ENCODE measurements at regions not wholly inside any gene's neighbourhood (a gene's known extent, or its start where the extent isn't known, plus 50 kb on each side); places are given as distances from the start of the nearest gene placed in this dataset.

DNA sequence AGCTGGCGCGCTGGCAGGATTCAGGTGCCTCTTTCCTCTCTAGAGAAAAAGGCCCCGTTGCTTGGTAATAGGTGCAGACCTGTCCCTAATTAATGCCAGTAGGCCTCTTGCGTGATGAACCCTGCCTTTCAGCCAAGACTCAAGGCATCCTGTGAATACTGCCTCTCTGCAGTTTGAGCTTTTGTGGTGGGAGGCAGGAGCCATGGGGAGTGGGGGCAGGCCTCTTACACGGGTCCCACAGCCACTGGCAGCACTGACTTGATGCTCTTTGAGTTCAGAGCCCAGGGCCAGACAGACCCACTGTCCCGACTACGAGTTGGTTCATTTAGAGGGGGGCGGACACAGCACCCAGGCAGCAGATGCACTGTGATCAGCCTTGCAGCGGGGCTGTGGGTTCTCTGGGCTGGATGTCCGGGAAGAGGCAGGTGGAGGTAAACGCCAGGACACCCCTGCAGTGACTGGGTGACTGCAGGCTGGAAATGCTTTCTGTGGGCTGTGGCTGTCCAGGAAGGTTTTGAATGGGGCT, 237.0 kb downstream of the SEC14L1 start:
- TF ChIP-seq, protein P1, sequence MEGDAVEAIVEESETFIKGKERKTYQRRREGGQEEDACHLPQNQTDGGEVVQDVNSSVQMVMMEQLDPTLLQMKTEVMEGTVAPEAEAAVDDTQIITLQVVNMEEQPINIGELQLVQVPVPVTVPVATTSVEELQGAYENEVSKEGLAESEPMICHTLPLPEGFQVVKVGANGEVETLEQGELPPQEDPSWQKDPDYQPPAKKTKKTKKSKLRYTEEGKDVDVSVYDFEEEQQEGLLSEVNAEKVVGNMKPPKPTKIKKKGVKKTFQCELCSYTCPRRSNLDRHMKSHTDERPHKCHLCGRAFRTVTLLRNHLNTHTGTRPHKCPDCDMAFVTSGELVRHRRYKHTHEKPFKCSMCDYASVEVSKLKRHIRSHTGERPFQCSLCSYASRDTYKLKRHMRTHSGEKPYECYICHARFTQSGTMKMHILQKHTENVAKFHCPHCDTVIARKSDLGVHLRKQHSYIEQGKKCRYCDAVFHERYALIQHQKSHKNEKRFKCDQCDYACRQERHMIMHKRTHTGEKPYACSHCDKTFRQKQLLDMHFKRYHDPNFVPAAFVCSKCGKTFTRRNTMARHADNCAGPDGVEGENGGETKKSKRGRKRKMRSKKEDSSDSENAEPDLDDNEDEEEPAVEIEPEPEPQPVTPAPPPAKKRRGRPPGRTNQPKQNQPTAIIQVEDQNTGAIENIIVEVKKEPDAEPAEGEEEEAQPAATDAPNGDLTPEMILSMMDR (IDR thresholded peaks at IDR 0.05; ENCODE audit: insufficient read depth, low read length, poor library complexity, severe bottlenecking): no peak
- no peak for TF ChIP-seq EZH2phosphoT487 (conservative IDR thresholded peaks at IDR 0.05; ENCODE audit: low read length)
